Kidney (tissue), 13 donors: ENCODE measurements at regions not wholly inside any gene's neighbourhood (a gene's known extent, or its start where the extent isn't known, plus 50 kb on each side); places are given as distances from the start of the nearest gene placed in this dataset.

Source experiments
- DNase-seq, 5 donors: peaks; one replicate each; pipeline ENCODE4 v3.0.0-alpha.2; 2013 to 2020
- FAIRE-seq: peaks from 2 replicates; lab custom pipeline; 2012; peaks lifted over from hg19 to GRCh38; lab: Jason Lieb, UNC
- H3K27ac ChIP-seq, 2 donors: one replicate each; pipeline ENCODE4 v1.7.0; 2013; ENCODE audit warnings: low read depth in 2 of 2, low read length in 2 of 2, inconsistent platforms in 1 of 2
- H3K27me3 ChIP-seq: one replicate; pipeline ENCODE4 v1.7.1; 2013; ENCODE audit warnings: low read length, inconsistent platforms; ENCODE audit not compliant: control insufficient read depth, insufficient read depth
- H3K36me3 ChIP-seq, 3 donors: one replicate each; pipeline versions ENCODE4 v1.7.0 to v1.7.1; 2013; ENCODE audit warnings: low read length in 3 of 3, control low read depth in 1 of 3, inconsistent platforms in 1 of 3; ENCODE audit not compliant: insufficient read depth in 3 of 3, control insufficient read depth in 2 of 3
- H3K4me1 ChIP-seq, 3 donors: one replicate each; pipeline versions ENCODE4 v1.7.0 to v1.7.1; 2013; ENCODE audit warnings: low read length in 3 of 3, inconsistent platforms in 1 of 3, low read depth in 1 of 3; ENCODE audit not compliant: control insufficient read depth in 2 of 3, insufficient read depth in 2 of 3
- H3K4me3 ChIP-seq, 3 donors: one replicate each; pipeline versions ENCODE4 v1.7.0 to v1.8.1; 2013; ENCODE audit warnings: low read length in 3 of 3, control low read depth in 1 of 3, inconsistent platforms in 1 of 3
- H3K9ac ChIP-seq, 3 donors: one replicate each; pipeline versions ENCODE4 v1.7.0 to v1.7.1; 2013; ENCODE audit warnings: low read length in 3 of 3, control low read depth in 1 of 3, inconsistent platforms in 1 of 3
- H3K9me3 ChIP-seq, 3 donors: one replicate each; pipeline versions ENCODE4 v1.7.0 to v1.7.1; 2013; ENCODE audit warnings: low read length in 3 of 3, control low read depth in 1 of 3, inconsistent platforms in 1 of 3; ENCODE audit not compliant: control insufficient read depth in 2 of 3, insufficient read depth in 1 of 3
- CTCF ChIP-seq: IDR thresholded peaks from 3 replicates; pipeline ENCODE4 v1.5.1; 2012; ENCODE audit warnings: mild to moderate bottlenecking, moderate library complexity, borderline replicate concordance; ENCODE audit not compliant: insufficient read depth; ENCODE audit errors: extremely low read depth
- intact Hi-C: fragments of 100-400 bp; cut with DNase I; formaldehyde crosslinking; loops from one replicate; pipeline ENCODE4 v1.11.1; 2022
- donor health status: control.
- donor health status: control.
- donor health status: control.
- donor health status: control.
- donor health status: control.
- donor health status: DM: yes; HTN: yes; CAD: no.
- donor health status: Normal renal cell carcinoma (clear cell type).

DNA sequence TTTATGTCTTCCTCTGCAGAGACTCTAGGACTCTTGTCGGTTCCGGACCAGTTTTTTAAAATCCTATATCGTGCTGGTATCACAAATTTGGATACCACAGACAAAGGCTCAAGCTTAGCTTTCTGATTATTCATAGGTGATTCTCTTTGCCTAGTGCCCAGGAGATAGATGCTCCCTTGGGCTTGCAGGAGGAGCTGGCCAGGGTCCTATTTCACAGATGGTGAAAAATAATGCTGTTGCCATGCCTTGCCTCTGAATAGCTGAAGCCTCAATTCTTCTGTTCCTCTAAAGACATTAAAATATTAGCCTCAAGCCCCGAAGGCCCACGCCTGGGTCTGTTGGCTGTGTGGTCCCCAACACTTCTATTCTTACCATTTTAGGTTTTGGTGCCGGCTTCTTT is 123.9 kb upstream of the BACH2 start:
- Histone ChIP-seq H3K27me3 (no peaks in the 10 kb centered on the region), H3K4me3 (no peak overlapping the region), H3K9me3 (no peaks in the 10 kb centered on the region), H3K9ac (no peak overlapping the region), H3K4me1 (no peaks in the 10 kb centered on the region), H3K36me3 (no peaks in the 10 kb centered on the region), H3K27ac (no peak overlapping the region)
- FAIRE-seq, result no peak
- intact Hi-C loops, result no loop called here
- DNase-seq, result no peak
- no peak for TF ChIP-seq CTCF

GRCh38 chr6:90417385-90417784 is 120.7 kb upstream of the BACH2 start:
- no peaks in the 10 kb centered on the region for H3K27me3 ChIP-seq
- no peak for TF ChIP-seq CTCF
- H3K9ac ChIP-seq, result no peak overlapping the region
- peaks cover 0 to 2% (median 0%) of the 10 kb centered on the region in 3 donors for H3K4me1 ChIP-seq
- DNase-seq (no peak), FAIRE-seq (no peak)
- no peaks in the 10 kb centered on the region for H3K9me3 ChIP-seq
- intact Hi-C loops, result no loop called here
- no peak overlapping the region for H3K4me3 ChIP-seq
- no peak overlapping the region for H3K27ac ChIP-seq
- no peaks in the 10 kb centered on the region for H3K36me3 ChIP-seq

DNA sequence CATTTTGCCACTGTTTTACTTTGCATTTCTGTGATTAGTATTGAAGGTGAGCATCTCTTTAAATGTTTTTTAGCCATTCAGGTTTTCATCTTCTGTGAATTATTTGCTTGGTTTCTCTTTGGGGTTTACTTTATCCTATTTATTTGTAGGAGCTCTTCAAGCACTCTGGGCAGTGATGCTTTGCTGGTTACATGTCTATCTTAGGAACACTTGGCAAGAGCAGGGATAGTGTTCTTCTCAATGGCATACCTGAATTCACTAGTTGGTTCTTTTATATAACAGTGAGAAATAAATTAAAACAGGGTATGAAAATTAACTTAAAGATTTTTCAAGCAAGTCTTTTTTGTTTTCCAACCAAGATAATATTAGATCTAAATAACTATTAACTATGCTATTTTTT is 119.7 kb upstream of the BACH2 start:
- TF ChIP-seq CTCF, result no peak
- H3K27ac ChIP-seq, result no peak overlapping the region
- DNase-seq, result no peak
- H3K9ac ChIP-seq, result no peak overlapping the region
- H3K4me3 ChIP-seq, result no peak overlapping the region
- no peak for FAIRE-seq
- intact Hi-C loops, result no loop called here
- no peaks in the 10 kb centered on the region for H3K27me3 ChIP-seq
- no peaks in the 10 kb centered on the region for H3K9me3 ChIP-seq
- H3K36me3 ChIP-seq, result no peaks in the 10 kb centered on the region
- H3K4me1 ChIP-seq, result peaks cover 0 to 2% (median 0%) of the 10 kb centered on the region in 3 donors

- no peak overlapping the region for H3K27ac ChIP-seq
- DNase-seq, result peak in 1 of 5 donors; percentile 49
- H3K9me3 ChIP-seq, result no peaks in the 10 kb centered on the region
- intact Hi-C loops, result no loop called here
- no peak overlapping the region for H3K9ac ChIP-seq
- peaks cover 0 to 2% (median 0%) of the 10 kb centered on the region in 3 donors for H3K4me1 ChIP-seq
- no peak for FAIRE-seq
- no peaks in the 10 kb centered on the region for H3K36me3 ChIP-seq
- no peaks in the 10 kb centered on the region for H3K27me3 ChIP-seq
- TF ChIP-seq CTCF, result no peak
- H3K4me3 ChIP-seq, result no peak overlapping the region
Measured at GRCh38 chr6:90415178-90415577, 118.5 kb upstream of the BACH2 start.
